H1 (cell line): ENCODE measurements at regions not wholly inside any gene's neighbourhood (a gene's known extent, or its start where the extent isn't known, plus 50 kb on each side); places are given as distances from the start of the nearest gene placed in this dataset.

Experiments used
- HDAC6 ChIP-seq: IDR thresholded peaks from one replicate; pipeline ENCODE4 v1.7.1; 2012; ENCODE audit warnings: low read depth, mild to moderate bottlenecking, inconsistent platforms, low read length, moderate library complexity
- MAFK ChIP-seq: IDR thresholded peaks from 2 replicates; pipeline ENCODE4 v1.6.1; 2012; ENCODE audit warnings: low read depth, mild to moderate bottlenecking, improper control_type of control experiment, low read length
- RBBP5 ChIP-seq: IDR thresholded peaks from 2 replicates; pipeline ENCODE4 v1.7.1; 2012; ENCODE audit warnings: low read depth, mild to moderate bottlenecking, inconsistent platforms, low read length, moderate library complexity, borderline replicate concordance
- SRF ChIP-seq: IDR thresholded peaks from 2 replicates; pipeline ENCODE4 v1.6.1; 2011; ENCODE audit warnings: mild to moderate bottlenecking, low read depth, low read length, moderate library complexity
- TEAD4 ChIP-seq: IDR thresholded peaks from 2 replicates; pipeline ENCODE4 v1.6.1; 2012; ENCODE audit warnings: low read depth, low read length, inconsistent platforms, mixed read lengths
- TF ChIP-seq, protein P1 (sequence below): fragments of 300-600 bp; sonication (generic); IDR thresholded peaks from 2 replicates; pipeline ENCODE4 v1.7.1; 2012; ENCODE audit warnings: low read length, moderate library complexity, mild to moderate bottlenecking, inconsistent platforms; ENCODE audit not compliant: insufficient replicate concordance
- TF ChIP-seq, protein P2 (sequence below), 3 experiments: IDR thresholded peaks; 1 replicate in 2 of 3; 2 replicates in 1 of 3; pipeline versions ENCODE4 v1.5.1 to v1.6.1; 2011; ENCODE audit warnings: low read length in 3 of 3, mild to moderate bottlenecking in 3 of 3, inconsistent platforms in 2 of 3, low read depth in 1 of 3, moderate library complexity in 1 of 3; ENCODE audit not compliant: insufficient read depth in 1 of 3; ENCODE audit errors: control extremely low read depth in 1 of 3
- TF ChIP-seq, protein P3 (sequence below): IDR thresholded peaks from 2 replicates; pipeline ENCODE4 v1.6.1; 2012; ENCODE audit warnings: inconsistent platforms

DNA sequence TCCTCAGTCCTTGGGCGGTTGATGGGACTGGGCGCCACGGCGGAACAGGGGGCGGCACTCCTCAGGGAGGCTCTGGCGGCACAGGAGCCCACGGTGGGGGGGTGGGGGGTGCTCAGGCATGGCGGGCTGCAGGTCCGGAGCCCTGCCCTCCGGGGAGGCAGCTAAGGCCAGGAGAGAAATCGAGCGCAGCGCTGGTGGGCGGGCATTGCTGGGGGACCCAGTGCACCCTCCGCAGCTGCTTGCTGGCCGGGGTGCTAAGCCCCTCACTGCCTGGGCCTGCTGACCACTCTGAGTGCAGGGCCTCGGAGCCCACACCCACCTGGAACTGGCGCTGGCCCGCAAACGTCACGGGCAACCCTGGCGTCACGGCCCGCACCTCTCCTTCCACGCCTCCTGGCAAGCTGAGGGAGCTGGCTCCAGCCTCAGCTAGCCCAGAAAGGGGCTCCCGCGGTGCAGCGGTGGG, 164.9 kb upstream of the AGA start (continued):
- TF ChIP-seq, protein P1, sequence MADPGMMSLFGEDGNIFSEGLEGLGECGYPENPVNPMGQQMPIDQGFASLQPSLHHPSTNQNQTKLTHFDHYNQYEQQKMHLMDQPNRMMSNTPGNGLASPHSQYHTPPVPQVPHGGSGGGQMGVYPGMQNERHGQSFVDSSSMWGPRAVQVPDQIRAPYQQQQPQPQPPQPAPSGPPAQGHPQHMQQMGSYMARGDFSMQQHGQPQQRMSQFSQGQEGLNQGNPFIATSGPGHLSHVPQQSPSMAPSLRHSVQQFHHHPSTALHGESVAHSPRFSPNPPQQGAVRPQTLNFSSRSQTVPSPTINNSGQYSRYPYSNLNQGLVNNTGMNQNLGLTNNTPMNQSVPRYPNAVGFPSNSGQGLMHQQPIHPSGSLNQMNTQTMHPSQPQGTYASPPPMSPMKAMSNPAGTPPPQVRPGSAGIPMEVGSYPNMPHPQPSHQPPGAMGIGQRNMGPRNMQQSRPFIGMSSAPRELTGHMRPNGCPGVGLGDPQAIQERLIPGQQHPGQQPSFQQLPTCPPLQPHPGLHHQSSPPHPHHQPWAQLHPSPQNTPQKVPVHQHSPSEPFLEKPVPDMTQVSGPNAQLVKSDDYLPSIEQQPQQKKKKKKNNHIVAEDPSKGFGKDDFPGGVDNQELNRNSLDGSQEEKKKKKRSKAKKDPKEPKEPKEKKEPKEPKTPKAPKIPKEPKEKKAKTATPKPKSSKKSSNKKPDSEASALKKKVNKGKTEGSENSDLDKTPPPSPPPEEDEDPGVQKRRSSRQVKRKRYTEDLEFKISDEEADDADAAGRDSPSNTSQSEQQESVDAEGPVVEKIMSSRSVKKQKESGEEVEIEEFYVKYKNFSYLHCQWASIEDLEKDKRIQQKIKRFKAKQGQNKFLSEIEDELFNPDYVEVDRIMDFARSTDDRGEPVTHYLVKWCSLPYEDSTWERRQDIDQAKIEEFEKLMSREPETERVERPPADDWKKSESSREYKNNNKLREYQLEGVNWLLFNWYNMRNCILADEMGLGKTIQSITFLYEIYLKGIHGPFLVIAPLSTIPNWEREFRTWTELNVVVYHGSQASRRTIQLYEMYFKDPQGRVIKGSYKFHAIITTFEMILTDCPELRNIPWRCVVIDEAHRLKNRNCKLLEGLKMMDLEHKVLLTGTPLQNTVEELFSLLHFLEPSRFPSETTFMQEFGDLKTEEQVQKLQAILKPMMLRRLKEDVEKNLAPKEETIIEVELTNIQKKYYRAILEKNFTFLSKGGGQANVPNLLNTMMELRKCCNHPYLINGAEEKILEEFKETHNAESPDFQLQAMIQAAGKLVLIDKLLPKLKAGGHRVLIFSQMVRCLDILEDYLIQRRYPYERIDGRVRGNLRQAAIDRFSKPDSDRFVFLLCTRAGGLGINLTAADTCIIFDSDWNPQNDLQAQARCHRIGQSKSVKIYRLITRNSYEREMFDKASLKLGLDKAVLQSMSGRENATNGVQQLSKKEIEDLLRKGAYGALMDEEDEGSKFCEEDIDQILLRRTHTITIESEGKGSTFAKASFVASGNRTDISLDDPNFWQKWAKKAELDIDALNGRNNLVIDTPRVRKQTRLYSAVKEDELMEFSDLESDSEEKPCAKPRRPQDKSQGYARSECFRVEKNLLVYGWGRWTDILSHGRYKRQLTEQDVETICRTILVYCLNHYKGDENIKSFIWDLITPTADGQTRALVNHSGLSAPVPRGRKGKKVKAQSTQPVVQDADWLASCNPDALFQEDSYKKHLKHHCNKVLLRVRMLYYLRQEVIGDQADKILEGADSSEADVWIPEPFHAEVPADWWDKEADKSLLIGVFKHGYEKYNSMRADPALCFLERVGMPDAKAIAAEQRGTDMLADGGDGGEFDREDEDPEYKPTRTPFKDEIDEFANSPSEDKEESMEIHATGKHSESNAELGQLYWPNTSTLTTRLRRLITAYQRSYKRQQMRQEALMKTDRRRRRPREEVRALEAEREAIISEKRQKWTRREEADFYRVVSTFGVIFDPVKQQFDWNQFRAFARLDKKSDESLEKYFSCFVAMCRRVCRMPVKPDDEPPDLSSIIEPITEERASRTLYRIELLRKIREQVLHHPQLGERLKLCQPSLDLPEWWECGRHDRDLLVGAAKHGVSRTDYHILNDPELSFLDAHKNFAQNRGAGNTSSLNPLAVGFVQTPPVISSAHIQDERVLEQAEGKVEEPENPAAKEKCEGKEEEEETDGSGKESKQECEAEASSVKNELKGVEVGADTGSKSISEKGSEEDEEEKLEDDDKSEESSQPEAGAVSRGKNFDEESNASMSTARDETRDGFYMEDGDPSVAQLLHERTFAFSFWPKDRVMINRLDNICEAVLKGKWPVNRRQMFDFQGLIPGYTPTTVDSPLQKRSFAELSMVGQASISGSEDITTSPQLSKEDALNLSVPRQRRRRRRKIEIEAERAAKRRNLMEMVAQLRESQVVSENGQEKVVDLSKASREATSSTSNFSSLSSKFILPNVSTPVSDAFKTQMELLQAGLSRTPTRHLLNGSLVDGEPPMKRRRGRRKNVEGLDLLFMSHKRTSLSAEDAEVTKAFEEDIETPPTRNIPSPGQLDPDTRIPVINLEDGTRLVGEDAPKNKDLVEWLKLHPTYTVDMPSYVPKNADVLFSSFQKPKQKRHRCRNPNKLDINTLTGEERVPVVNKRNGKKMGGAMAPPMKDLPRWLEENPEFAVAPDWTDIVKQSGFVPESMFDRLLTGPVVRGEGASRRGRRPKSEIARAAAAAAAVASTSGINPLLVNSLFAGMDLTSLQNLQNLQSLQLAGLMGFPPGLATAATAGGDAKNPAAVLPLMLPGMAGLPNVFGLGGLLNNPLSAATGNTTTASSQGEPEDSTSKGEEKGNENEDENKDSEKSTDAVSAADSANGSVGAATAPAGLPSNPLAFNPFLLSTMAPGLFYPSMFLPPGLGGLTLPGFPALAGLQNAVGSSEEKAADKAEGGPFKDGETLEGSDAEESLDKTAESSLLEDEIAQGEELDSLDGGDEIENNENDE: no peak
- TF ChIP-seq MAFK (no peak), SRF (no peak), TEAD4 (no peak), RBBP5 (no peak), HDAC6 (no peak)
- TF ChIP-seq, protein P2, sequence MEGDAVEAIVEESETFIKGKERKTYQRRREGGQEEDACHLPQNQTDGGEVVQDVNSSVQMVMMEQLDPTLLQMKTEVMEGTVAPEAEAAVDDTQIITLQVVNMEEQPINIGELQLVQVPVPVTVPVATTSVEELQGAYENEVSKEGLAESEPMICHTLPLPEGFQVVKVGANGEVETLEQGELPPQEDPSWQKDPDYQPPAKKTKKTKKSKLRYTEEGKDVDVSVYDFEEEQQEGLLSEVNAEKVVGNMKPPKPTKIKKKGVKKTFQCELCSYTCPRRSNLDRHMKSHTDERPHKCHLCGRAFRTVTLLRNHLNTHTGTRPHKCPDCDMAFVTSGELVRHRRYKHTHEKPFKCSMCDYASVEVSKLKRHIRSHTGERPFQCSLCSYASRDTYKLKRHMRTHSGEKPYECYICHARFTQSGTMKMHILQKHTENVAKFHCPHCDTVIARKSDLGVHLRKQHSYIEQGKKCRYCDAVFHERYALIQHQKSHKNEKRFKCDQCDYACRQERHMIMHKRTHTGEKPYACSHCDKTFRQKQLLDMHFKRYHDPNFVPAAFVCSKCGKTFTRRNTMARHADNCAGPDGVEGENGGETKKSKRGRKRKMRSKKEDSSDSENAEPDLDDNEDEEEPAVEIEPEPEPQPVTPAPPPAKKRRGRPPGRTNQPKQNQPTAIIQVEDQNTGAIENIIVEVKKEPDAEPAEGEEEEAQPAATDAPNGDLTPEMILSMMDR (IDR thresholded peaks at IDR 0.05; ENCODE audit: control extremely low read depth in 1 of 3, insufficient read depth in 1 of 3, low read depth in 1 of 3, low read length in 3 of 3): no peak
- TF ChIP-seq, protein P3, sequence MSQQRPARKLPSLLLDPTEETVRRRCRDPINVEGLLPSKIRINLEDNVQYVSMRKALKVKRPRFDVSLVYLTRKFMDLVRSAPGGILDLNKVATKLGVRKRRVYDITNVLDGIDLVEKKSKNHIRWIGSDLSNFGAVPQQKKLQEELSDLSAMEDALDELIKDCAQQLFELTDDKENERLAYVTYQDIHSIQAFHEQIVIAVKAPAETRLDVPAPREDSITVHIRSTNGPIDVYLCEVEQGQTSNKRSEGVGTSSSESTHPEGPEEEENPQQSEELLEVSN: no peak
